GM18499 (cell line): ENCODE measurements at regions not wholly inside any gene's neighbourhood (a gene's known extent, or its start where the extent isn't known, plus 50 kb on each side); places are given as distances from the start of the nearest gene placed in this dataset.

Experiments
- ATAC-seq: cut with Tn5 transposase; IDR thresholded peaks from one replicate; pipeline ENCODE4 v1.9.1; 2021; ENCODE audit warnings: moderate number of reproducible peaks; ENCODE audit not compliant: insufficient read depth, unreplicated experiment

DNA sequence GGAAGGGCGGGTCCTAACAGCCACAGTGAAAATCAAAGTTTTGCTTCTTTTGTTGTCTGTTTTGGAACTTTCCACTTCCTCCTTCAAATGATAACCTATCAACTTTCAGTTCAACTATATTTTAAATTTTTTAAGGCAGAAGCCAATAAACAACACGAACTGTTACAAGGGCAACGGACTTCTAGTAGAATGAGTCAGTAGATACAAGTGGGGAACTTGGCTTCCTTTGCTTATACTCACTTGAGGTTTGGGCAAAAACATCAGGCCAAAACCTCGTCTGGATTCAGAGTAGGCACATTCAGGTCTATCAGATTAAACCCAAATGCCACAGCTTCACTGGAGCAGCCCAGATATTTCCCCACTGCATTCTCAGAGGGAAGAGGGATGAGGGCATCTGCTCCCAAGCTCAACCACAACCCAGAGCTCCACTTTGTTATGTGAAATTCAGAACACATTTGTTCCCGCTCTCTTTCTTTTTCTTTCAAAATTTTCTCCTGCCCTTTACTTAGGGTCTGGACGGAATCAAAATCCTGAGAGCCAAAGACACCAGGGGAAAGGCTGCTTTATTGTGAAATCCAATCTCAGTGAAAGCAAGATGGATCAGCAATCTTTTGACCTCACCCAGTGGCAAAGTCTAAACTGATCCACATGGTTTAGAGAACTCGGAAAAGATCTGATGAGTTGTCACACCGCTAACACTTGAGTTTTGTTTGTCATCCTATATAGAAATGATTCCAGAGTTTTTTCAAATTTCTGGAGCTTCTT, 152.5 kb upstream of the BTG1 start:
- no peak for ATAC-seq

DNA sequence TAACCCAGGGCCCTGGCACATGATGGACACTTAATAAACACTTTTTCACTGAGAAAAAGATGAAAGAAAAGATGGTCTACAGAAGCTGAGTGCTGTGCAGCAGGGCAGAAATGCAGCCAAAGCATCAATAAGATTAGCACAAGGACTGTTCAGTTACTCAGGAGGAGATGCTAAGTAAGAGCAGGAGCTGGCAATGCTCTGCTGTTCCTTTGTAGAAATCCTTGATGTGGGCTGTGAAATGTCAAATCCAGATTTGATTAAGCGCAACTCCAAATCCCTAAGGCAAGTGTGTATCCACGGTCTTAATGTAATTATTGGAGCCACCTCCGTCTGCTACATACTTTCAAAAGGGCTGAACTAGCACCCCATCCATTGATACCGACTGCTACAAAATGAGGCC, 151.8 kb upstream of the BTG1 start:
- no peak for ATAC-seq

DNA sequence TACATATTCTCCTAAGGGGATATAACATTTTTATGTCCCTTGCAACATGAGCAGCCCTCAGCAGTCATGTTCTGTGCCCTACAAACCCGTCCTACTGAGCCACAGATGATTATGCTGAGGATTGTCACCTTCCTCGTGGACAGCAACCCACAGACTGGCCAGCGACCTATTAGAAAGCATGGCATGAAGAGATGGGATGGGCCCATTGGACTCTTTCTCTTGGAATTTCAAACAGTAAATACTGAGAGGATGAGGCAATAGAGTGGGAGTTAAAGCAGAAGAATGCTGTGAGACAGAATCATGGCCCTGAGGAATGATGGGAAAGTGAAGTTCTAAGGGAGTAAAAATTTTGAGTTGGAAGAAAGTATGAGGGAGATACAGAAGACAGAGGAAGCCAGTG, 149.9 kb upstream of the BTG1 start:
- no peak for ATAC-seq

DNA sequence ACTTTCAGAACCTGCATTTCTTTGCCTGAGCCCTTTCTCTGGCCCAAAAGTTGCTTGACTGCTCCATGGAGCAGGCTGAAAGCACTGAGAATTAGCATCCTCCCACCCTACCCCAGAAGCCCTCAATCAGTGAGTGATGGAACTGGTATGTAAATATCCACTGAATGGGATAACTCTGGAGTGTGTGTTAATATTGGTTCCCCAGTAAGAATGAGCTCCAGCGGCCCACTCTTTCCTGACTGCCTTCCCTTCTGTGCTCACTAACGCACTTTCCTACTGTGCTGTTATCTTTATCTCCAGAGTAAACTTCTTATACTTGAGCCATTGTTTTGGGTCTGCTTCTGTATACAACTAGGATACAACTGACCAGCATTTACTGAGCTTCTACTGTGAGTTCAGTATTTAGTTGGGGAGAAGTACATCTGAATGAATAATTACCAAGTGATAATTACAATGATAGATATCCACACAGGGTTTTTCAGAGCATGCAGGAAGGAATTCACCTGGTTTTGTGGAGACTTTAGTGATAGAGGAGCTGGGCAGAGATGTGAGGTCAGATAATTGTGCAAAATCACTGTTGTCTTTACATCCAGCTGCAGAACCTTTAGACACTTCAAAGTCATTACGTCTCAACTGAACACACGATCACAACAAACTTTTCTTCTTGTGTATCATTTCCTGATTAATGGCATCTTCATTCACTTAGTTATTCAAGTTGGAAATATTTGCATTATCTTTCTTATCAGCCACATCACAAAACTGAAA, 149.2 kb upstream of the BTG1 start:
- no peak for ATAC-seq

DNA sequence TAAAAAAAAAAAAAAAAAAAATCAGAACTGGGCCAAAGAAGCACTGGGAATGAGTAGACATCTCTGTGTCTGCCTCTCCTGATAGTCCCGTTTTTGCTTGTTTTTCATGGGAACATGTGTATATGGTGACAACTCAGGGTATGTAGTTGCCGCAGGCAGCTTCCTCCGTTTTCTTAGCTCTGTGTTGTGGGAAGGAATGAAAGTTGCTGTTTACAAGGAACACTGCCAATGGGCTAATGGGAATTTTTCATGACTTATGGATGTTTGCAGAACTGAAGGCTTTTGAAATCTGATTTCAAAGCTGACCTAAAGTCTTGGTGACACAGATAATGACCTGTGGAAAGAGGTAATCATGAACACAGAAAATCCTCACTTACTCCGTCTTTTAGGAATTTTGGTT, 146.4 kb upstream of the BTG1 start:
- ATAC-seq: no peak

DNA sequence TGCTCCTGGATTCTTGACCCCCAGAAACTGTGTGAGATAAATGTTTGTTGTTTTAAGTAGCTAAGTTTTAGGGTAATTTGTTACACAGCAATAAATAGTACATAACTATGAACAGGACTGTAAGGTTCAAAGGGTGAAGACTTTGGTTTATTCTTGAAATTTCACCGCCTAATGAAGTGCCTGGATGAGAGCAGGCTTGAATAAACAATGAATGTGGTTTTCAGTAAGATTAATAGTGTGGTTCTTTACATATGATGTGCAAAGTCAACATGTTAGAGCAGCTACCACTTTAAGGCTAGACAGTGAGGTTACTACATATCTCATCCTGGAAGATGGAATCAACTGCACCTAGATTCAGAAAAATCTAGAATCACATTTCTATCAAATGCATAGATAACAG, 145.2 kb upstream of the BTG1 start:
- ATAC-seq: no peak

DNA sequence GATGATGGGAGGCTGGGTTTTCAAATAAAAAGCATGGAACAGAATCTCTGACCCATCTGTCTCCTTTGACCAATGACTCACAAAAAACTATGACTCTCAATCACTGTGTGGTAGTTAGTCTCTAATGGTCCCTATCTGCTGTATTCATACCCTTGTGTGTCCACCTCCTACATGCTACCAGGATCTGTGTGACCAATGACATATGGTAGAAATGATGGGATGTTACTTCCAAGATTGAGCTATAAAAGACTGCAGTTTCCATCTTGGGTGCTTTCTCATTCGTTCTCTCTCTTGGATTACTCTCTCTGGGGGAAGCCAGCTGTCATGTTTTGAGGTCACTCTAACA, 144.7 kb upstream of the BTG1 start:
- no peak for ATAC-seq

DNA sequence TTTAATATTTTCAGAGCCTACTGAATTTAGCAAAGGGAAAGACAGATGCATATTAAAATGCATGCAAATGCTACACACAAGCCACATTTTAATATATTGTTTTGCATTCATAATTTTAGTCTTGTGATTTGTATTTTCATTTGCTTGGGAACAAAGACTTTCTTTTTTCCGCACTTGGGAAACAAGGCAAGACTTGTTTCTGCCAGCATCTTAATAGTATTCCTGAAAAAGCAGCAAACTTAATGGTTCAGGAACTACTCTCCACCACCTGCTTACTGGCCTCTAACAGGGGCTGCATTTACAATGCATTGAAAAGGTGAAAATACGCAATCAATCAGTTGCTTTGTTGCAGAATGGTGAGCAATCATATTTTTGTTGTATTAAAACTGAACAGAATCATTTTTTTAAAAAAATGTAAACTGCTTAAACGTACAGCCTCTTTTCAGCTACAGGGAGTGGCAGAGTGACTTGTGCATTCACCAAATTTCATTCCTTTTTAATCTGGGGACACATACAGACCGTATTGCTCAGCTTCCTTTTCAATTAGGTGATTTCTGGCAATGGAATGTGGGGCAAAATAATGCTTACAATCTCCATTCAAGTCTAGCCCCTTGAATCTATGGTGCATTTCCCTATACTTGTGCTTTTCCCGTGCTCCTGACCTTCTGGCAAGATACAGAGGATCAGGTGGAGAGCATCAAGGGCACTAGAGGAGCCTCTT, 144.1 kb upstream of the BTG1 start:
- ATAC-seq: no peak

DNA sequence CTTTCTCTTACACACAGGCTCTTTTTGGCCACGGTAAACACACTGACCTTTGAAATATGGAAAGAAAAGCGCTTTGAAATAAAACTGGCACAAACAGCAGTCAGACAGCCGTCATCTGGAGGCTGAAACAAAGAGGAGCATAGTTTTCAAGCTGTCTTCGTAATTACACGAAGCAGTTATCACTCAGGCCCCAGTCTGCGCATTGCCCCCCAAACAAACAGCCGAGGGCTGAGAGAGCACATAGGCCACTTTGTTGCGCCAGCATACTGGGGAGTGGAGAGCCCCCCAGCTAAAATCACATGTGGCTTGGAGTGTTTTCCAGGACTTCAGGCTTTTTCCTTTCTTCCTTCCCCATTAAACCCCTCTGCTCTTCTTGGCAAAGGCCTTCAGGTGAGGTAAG, 142.9 kb upstream of the BTG1 start:
- ATAC-seq: no peak

DNA sequence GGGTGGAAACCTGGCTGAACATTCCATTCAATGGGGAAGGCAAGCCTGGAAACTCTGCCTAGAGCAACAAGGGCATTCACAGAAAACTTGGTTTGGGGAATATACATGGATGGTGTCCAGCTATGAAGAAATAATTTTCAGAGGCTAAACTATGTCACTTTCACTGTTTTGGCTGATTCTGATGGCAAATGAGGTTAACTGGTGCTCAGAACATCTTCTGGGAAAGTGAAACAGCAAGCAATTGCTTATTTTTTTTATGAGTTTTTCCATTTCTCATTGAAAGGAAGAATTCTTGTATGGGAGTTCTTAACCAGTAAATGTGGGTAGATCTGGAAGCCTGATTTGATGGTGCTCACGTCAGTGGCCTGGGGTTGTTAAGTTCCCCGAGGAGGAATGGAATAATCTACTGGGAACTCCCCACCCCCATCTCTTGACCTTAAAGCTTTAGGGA, 132.8 kb upstream of the BTG1 start:
- no peak for ATAC-seq

DNA sequence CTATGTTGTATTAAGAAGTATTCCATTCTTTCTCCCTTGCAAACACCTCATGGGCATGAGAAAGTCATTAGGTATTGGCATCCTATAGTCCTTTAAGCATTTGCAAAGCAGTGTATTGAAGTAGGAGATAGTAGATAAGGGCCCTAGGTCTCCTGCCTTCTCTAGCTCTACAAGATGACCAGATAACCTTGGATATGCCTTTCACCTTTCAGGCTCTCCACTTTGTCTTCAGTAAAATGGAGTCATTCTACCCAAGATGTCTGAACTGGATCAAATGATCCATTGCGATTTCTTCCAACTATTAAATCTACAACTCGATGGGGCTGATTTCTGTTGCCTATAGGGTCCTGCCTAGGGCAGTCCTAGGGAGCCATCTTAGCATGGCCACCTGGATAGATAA, 132.1 kb upstream of the BTG1 start:
- ATAC-seq: no peak

DNA sequence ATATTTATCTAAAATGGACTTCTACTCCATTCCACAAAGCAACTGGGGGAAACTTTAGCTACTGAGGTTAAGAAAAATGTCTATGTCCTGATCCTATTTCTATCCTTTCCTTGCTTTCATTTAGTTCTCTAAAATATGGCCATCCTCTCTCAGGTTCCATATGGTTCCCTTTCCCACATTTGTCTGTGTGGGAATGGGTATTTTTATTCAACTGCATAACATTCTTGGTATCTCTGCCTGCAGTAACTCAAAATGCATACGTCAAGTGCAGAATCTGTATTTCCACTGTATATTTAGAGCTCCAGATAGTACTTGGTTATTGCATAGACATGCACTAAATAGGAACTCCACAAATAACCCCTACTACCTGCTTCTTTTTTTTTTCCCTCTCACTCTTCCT, 130.6 kb upstream of the BTG1 start:
- no peak for ATAC-seq

DNA sequence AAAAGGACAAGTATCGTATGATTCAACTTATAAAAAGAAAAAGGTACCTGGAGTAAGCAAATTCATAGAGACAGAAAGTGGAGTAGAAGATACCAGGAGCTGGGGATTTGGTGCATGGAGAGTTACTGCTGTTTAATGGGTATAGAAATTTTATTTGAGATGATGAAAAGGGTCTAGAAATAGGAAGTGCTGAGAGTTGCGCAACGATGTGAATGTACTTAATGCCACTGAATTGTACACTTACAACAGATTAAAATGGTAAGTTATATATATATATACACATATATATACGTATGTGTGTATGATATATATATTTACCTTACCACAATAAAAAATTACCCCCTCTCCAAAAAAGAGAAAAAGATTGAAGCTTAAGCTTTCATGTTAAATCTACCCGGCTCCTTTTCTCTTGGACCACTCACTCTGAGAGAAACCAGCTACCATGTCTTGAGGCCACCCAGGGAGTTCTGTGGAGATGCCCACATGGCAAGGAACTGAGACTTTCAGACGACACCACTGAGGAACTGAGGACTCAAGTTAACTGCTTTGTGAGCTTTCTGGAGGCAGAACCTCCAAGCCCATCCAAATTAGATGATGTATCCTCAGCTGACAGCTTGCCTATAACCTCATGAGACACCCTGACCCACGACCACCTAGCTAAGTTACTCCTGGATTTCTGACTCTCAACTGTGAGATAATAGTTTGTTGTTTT, 130.0 kb upstream of the BTG1 start:
- no peak for ATAC-seq

DNA sequence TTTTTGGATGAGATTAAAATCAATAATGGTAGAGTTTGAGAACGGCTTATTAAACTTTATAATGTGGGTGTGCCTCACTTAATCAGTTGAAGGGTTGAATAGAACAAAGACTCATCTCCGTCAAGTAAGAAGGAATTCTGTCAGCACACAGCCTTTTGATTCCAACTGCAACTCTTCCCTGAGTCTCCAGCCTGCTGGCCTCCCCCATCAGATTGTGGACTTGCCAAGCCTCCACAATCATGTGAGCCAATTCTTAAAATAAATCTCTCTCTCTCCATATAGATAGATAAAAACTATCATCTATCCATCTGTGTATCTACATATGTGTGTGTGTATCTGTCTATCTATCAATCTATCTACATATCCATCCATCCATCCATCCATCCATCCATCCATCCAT, 127.4 kb upstream of the BTG1 start:
- ATAC-seq: no peak

DNA sequence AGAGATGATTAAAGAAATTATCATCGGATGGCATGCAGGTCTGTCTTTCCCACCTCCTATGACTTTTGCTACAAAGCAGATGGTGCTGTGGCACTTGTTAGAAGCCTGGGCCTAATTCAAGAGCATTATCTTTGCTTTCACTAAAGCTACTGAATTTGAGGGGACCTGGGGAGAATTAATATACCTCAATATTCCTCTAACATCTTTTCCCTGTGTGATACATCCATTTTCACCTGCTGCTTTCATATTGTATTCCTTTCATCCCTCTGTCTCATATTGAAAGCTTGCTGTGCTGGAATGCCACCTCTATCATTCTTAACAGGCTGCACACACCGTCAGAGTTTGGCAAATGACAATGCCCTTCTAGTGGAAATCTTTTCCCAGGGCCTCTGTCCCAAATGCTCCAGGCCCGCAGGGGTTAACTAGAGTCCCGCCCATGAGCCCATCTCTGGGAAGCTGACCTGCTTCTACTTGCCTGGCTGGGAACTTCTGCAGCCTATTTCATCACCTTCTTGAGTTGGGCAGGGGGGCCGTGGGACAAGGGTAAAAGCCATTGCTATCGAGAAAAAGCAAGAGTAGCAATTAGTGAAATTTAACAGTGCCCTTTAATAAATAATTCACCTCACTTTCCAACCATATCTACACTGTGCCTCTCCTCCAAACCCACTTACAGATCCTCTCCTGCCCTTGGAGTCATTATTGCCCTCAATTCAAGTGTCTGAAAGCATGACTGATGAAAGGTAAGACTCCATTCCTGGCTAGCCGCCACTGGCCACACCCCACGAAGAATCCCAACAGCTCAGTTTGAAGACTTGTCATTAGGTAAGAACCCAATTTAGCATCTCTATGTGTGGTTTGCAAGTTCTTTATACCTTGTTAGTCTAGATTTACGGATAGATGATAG, 126.7 kb upstream of the BTG1 start:
- no peak for ATAC-seq

DNA sequence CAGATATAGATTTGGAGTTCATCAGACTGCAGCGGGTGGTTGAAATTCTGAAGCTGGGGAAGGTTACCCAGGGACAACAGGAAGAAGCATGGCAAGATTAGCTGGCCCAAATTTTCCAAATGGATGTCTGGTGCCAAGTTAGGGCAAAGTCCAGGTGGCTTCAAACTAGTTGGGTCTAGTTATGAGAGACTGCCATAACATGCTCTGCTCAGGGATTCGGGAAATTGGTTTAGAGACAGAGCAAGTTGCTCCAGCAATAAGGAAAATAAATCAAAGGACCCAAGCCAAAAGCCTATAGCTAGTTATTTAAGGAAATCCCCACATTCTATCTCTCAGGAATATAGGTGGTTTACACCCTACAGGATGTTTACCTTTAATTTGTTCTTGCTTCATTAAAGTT, 125.7 kb upstream of the BTG1 start:
- ATAC-seq: no peak

DNA sequence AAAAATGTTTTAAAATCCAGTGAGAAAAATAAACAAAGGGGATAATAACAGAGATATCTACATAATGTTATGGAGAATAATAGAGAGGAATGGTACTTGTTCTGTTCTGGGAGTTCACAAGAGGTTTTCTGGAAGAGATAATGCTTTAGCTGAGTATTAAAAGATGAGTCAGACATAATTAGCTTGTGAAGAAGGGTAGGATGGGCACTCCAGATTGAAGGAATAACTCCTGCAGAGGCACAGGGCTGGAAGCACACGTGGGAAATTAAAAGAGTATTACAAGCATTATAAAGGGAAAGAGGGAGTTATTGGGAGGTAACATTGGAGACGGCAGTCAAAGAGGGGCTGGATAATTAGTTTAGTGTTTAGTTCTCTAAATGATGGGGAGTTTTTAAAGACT, 124.9 kb upstream of the BTG1 start:
- ATAC-seq: no peak

DNA sequence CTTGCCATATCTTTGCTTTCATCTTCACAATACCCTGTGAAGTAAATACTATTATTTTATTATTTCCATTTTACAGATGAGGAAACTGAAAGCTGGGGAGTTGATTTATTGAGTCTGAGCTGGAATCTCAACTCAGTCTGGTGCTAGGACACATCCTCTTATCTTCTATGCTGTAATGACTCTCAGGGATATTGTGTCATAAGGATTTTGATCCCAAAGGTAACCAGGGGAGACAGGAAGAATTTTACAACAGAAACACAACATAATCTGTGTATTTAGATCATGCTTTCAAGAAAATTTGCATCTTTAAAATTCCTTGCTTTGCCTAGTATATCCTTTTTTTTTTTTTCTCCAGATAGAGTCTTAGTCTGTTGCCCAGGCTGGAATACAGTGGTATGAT, 123.3 kb upstream of the BTG1 start:
- no peak for ATAC-seq

DNA sequence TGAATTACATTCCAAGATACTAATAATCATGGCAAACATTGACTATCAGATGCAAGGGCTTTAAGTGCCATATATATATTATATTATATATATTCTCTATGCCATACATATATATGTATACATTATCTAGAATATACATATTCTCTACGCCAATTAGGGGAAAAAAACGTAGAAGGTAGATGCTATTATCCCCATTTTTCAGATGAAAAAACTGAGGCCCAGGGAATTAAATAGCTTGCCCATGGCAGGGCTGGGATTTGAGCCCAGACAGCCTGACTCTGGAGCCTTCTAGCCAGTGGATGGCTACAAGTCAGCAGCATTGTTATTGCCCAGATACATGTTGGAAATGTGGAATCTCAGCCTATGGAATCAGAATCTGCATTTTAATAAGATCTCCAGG, 116.0 kb upstream of the BTG1 start:
- ATAC-seq: no peak

DNA sequence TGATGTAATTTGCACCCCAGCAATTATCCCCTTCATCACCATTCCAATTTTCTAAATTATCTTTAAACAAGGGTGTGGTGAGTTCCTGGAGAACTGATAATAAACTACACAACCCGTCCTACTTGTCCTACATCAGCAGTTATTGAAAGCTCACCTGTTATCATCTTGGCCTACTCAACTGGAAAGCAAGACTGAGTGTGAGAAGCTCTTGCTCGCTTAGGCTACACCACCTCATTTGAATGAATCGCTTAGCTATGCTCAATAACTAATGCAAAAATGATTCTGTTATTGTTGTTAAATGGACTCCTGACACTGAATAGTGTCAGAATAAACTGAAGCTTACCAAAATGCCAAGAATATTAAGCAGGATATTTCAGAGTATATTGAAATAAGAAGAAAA, 115.4 kb upstream of the BTG1 start:
- no peak for ATAC-seq
